Spleen (tissue), 7 donors: ENCODE measurements at regions not wholly inside any gene's neighbourhood (a gene's known extent, or its start where the extent isn't known, plus 50 kb on each side); places are given as distances from the start of the nearest gene placed in this dataset.

Experiments used
- CTCF ChIP-seq, 11 experiments: fragments of 200-600 bp in 7 of 11; fragments of 450-650 bp in 4 of 11; sonication (generic) in 4 of 11; IDR thresholded peaks in 8 of 11; conservative IDR thresholded peaks in 3 of 11; 1 replicate in 7 of 11; 2 replicates in 4 of 11; pipeline versions ENCODE4 v1.4.0 to v1.8.0; 2016 to 2021; ENCODE audit warnings: antibody characterized with exemption in 11 of 11, inconsistent platforms in 4 of 11, mild to moderate bottlenecking in 1 of 11
- POLR2A ChIP-seq, 3 donors: fragments of 450-650 bp; IDR thresholded peaks; one replicate each; pipeline ENCODE4 v1.5.1; 2017; ENCODE audit warnings: antibody characterized with exemption in 3 of 3, mild to moderate bottlenecking in 1 of 3
- POLR2AphosphoS5 ChIP-seq, 3 donors: sonication (generic); formaldehyde crosslinking; IDR thresholded peaks; one replicate each; pipeline ENCODE4 v1.5.1; 2017; ENCODE audit warnings: antibody characterized with exemption in 3 of 3
- donor health status: DM: no; HTN: no; CAD: no; lungs with moderate emphysema.
- donor health status: DM: no; HTN: no; CAD: no.
- donor health status: DM: no; HTN: no; CAD: no.

GRCh38 chr17:77371117-77371887 lies 230.5 kb downstream of the SEC14L1 start:
- TF ChIP-seq CTCF (IDR thresholded peaks at IDR 0.05 in 8 of 11, conservative IDR thresholded peaks at IDR 0.05 in 3 of 11) = no peak
- TF ChIP-seq POLR2A (IDR thresholded peaks at IDR 0.05) = no peak
- no peak for TF ChIP-seq POLR2AphosphoS5 (IDR thresholded peaks at IDR 0.05)
